HG03025 (cell line): ENCODE measurements at regions not wholly inside any gene's neighbourhood (a gene's known extent, or its start where the extent isn't known, plus 50 kb on each side); places are given as distances from the start of the nearest gene placed in this dataset.

Experiments used
- ATAC-seq: cut with Tn5 transposase; IDR thresholded peaks from one replicate; pipeline ENCODE4 v1.9.1; 2021; ENCODE audit warnings: mild to moderate bottlenecking, moderate library complexity; ENCODE audit not compliant: unreplicated experiment, low FRiP score

- no peak for ATAC-seq
Measured at GRCh38 chr5:112112346-112112745, 306.7 kb downstream of the EPB41L4A start.

- ATAC-seq: no peak
Measured at GRCh38 chr5:112109331-112110007, 309.6 kb downstream of the EPB41L4A start.

- no peak for ATAC-seq
Measured at GRCh38 chr5:112106878-112107277, 312.2 kb downstream of the EPB41L4A start.

GRCh38 chr5:112097768-112098167 is 321.3 kb downstream of the EPB41L4A start:
- ATAC-seq: no peak

- ATAC-seq: no peak
Measured at GRCh38 chr5:112087222-112087621, 330.2 kb upstream of the NREP start.

GRCh38 chr5:112086740-112087139 is 329.7 kb upstream of the NREP start:
- no peak for ATAC-seq

- ATAC-seq: no peak
Measured at GRCh38 chr5:112084149-112084548, 327.2 kb upstream of the NREP start.

GRCh38 chr5:112083623-112084022 is 326.6 kb upstream of the NREP start:
- no peak for ATAC-seq

GRCh38 chr5:112077180-112077579 is 320.2 kb upstream of the NREP start:
- no peak for ATAC-seq

GRCh38 chr5:112070022-112070421 is 313.0 kb upstream of the NREP start:
- ATAC-seq: no peak

GRCh38 chr5:112069329-112069728 is 312.3 kb upstream of the NREP start:
- no peak for ATAC-seq

- no peak for ATAC-seq
Measured at GRCh38 chr5:112068593-112068992, 311.6 kb upstream of the NREP start.

- no peak for ATAC-seq
Measured at GRCh38 chr5:112065781-112066180, 308.8 kb upstream of the NREP start.

GRCh38 chr5:112064956-112065355 is 308.0 kb upstream of the NREP start:
- ATAC-seq: no peak

GRCh38 chr5:112064271-112064701 is 307.3 kb upstream of the NREP start:
- ATAC-seq: no peak

GRCh38 chr5:112063856-112064255 is 306.9 kb upstream of the NREP start:
- no peak for ATAC-seq

GRCh38 chr5:112063191-112063590 is 306.2 kb upstream of the NREP start:
- no peak for ATAC-seq

GRCh38 chr5:112062181-112062580 is 305.2 kb upstream of the NREP start:
- ATAC-seq: no peak

- no peak for ATAC-seq
Measured at GRCh38 chr5:112061666-112062065, 304.7 kb upstream of the NREP start.

GRCh38 chr5:112059579-112060135 is 302.7 kb upstream of the NREP start:
- no peak for ATAC-seq

GRCh38 chr5:112049738-112050137 is 292.7 kb upstream of the NREP start:
- ATAC-seq: no peak

GRCh38 chr5:112036206-112036605 is 279.2 kb upstream of the NREP start:
- ATAC-seq: no peak
